K562 (cell line): ENCODE measurements at regions not wholly inside any gene's neighbourhood (a gene's known extent, or its start where the extent isn't known, plus 50 kb on each side); places are given as distances from the start of the nearest gene placed in this dataset.
A peak's percentile ranks its signal among the peaks of the same experiment; 100 is the strongest.

Experiments used
- CBX1 ChIP-seq: sonication (generic); IDR thresholded peaks from 2 replicates; pipeline ENCODE4 v1.6.1; 2016; ENCODE audit warnings: antibody characterized with exemption, low read depth, mild to moderate bottlenecking
- CCNT2 ChIP-seq: IDR thresholded peaks from 2 replicates; pipeline ENCODE4 v1.6.1; 2011; ENCODE audit warnings: borderline replicate concordance, low read depth, mild to moderate bottlenecking, moderate library complexity, mixed read lengths, low read length; ENCODE audit not compliant: insufficient read length; ENCODE audit errors: extremely low read depth
- JUND ChIP-seq, 2 experiments: IDR thresholded peaks; 2 replicates in 1 of 2; 3 replicates in 1 of 2; pipeline ENCODE4 v1.6.1; 2011; ENCODE audit warnings: borderline replicate concordance in 2 of 2, low read depth in 2 of 2, low read length in 2 of 2, improper control_type of control experiment in 1 of 2, missing biosample characterization in 1 of 2, missing genetic modification characterization in 1 of 2, missing genetic modification reagents in 1 of 2
- RCOR1 ChIP-seq, 2 experiments: IDR thresholded peaks; 2 replicates each; pipeline ENCODE4 v1.6.1; 2012; ENCODE audit warnings: low read depth in 2 of 2, low read length in 2 of 2, borderline replicate concordance in 1 of 2, improper control_type of control experiment in 1 of 2
- SMARCA4 ChIP-seq: fragments of 450-650 bp; IDR thresholded peaks from 2 replicates; pipeline ENCODE4 v1.6.1; 2016
- ZNF316 ChIP-seq: fragments of 450-650 bp; IDR thresholded peaks from 2 replicates; pipeline ENCODE4 v1.6.1; 2016
- ZNF444 ChIP-seq: fragments of 250-450 bp; sonication (Bioruptor Pico); IDR thresholded peaks from 2 replicates; pipeline ENCODE4 v1.4.0; 2020; ENCODE audit warnings: mild to moderate bottlenecking, moderate library complexity
- TF ChIP-seq, protein P1 (sequence below): fragments of 450-650 bp; formaldehyde crosslinking; IDR thresholded peaks from 2 replicates; pipeline ENCODE4 v1.4.0; 2022; ENCODE audit warnings: missing genetic modification characterization
- TF ChIP-seq, protein P2 (sequence below): sonication (generic); formaldehyde crosslinking; IDR thresholded peaks from 2 replicates; pipeline ENCODE4 v1.8.0; 2022; ENCODE audit warnings: mild to moderate bottlenecking, low read depth, missing genetic modification reagents
- TF ChIP-seq, protein P3 (sequence below): fragments of 450-650 bp; formaldehyde crosslinking; IDR thresholded peaks from 2 replicates; pipeline ENCODE4 v1.4.0; 2020; ENCODE audit warnings: mild to moderate bottlenecking, moderate library complexity
- TF ChIP-seq, protein P4 (sequence below): fragments of 250-450 bp; sonication (Bioruptor Pico); IDR thresholded peaks from 2 replicates; pipeline ENCODE4 v1.4.0; 2020; ENCODE audit warnings: mild to moderate bottlenecking, moderate library complexity

DNA sequence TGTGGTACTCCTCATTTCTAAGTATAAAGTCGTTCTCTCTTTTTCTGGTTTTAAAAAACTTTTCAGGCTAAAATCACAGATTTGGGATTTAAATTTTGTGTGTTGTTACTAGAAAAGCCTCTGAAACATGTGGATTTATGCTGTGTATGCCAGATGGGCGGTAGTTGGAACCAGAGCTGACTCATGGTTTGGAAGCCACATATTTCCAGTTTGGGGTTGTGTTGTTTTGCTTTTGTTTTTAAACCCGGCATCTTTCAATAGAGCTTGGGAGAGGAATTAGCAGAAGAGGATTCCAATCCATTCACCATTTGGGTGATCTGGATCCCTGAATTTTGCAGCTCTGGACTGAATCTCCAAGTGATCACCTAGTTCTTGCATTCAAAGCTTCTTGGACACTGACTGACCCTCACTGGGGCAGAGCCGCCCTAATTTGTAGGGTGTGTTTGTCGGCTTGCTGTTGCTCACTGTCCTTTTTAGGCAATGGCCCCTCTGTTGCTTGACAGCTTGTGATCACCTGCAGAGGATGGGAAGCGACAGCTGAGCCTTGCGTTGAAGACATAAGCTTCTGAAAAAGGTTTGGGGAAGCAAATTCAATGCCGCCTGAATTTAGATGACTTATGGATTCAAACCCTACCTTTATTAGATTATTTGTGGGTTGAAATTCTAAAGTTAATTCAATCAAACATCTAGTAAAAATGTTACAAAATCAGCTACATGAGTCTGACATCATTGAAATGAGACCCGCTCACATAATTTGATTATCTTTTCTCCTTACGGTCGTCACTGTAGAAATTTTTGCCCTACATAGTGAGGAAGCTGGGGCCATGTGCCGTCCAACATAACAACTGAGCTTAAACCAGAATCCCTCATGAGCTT lies 79.9 kb upstream of the CD83 start (continued):
- TF ChIP-seq, protein P1, sequence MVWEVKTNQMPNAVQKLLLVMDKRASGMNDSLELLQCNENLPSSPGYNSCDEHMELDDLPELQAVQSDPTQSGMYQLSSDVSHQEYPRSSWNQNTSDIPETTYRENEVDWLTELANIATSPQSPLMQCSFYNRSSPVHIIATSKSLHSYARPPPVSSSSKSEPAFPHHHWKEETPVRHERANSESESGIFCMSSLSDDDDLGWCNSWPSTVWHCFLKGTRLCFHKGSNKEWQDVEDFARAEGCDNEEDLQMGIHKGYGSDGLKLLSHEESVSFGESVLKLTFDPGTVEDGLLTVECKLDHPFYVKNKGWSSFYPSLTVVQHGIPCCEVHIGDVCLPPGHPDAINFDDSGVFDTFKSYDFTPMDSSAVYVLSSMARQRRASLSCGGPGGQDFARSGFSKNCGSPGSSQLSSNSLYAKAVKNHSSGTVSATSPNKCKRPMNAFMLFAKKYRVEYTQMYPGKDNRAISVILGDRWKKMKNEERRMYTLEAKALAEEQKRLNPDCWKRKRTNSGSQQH, result no peak
- TF ChIP-seq RCOR1 (IDR thresholded peaks at IDR 0.05; ENCODE audit: borderline replicate concordance in 1 of 2, low read depth in 2 of 2, low read length in 2 of 2), result no peak
- no peak for TF ChIP-seq JUND (IDR thresholded peaks at IDR 0.05; ENCODE audit: borderline replicate concordance, low read depth, low read length)
- peak; percentile 26; the same call in 2 of the 3 replicates for TF ChIP-seq JUND (tag; IDR thresholded peaks at IDR 0.05; ENCODE audit: borderline replicate concordance, low read depth, low read length)
- TF ChIP-seq CBX1, result no peak
- TF ChIP-seq, protein P2, sequence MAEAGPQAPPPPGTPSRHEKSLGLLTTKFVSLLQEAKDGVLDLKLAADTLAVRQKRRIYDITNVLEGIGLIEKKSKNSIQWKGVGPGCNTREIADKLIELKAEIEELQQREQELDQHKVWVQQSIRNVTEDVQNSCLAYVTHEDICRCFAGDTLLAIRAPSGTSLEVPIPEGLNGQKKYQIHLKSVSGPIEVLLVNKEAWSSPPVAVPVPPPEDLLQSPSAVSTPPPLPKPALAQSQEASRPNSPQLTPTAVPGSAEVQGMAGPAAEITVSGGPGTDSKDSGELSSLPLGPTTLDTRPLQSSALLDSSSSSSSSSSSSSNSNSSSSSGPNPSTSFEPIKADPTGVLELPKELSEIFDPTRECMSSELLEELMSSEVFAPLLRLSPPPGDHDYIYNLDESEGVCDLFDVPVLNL (CRISPR knock-in tag), result no peak
- TF ChIP-seq, protein P3, sequence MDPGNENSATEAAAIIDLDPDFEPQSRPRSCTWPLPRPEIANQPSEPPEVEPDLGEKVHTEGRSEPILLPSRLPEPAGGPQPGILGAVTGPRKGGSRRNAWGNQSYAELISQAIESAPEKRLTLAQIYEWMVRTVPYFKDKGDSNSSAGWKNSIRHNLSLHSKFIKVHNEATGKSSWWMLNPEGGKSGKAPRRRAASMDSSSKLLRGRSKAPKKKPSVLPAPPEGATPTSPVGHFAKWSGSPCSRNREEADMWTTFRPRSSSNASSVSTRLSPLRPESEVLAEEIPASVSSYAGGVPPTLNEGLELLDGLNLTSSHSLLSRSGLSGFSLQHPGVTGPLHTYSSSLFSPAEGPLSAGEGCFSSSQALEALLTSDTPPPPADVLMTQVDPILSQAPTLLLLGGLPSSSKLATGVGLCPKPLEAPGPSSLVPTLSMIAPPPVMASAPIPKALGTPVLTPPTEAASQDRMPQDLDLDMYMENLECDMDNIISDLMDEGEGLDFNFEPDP (CRISPR knock-in tag), result no peak
- TF ChIP-seq, protein P4, sequence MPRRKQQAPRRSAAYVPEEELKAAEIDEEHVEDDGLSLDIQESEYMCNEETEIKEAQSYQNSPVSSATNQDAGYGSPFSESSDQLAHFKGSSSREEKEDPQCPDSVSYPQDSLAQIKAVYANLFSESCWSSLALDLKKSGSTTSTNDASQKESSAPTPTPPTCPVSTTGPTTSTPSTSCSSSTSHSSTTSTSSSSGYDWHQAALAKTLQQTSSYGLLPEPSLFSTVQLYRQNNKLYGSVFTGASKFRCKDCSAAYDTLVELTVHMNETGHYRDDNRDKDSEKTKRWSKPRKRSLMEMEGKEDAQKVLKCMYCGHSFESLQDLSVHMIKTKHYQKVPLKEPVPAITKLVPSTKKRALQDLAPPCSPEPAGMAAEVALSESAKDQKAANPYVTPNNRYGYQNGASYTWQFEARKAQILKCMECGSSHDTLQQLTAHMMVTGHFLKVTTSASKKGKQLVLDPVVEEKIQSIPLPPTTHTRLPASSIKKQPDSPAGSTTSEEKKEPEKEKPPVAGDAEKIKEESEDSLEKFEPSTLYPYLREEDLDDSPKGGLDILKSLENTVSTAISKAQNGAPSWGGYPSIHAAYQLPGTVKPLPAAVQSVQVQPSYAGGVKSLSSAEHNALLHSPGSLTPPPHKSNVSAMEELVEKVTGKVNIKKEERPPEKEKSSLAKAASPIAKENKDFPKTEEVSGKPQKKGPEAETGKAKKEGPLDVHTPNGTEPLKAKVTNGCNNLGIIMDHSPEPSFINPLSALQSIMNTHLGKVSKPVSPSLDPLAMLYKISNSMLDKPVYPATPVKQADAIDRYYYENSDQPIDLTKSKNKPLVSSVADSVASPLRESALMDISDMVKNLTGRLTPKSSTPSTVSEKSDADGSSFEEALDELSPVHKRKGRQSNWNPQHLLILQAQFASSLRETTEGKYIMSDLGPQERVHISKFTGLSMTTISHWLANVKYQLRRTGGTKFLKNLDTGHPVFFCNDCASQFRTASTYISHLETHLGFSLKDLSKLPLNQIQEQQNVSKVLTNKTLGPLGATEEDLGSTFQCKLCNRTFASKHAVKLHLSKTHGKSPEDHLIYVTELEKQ (CRISPR knock-in tag), result no peak
- peak; percentile 38; the same call in 1 of the 2 replicates for TF ChIP-seq SMARCA4
- no peak for TF ChIP-seq ZNF444
- TF ChIP-seq ZNF316, result peak; percentile 69
- no peak for TF ChIP-seq CCNT2
- TF ChIP-seq, all 486 proteins: peak for 10
